H9 (cell line): ENCODE measurements at regions not wholly inside any gene's neighbourhood (a gene's known extent, or its start where the extent isn't known, plus 50 kb on each side); places are given as distances from the start of the nearest gene placed in this dataset.

Experiments
- DNase-seq: peaks from one replicate; pipeline ENCODE4 v3.0.0-alpha.2; 2017
- H2AFZ ChIP-seq: one replicate; pipeline ENCODE4 v1.6.1; 2013; ENCODE audit warnings: mild to moderate bottlenecking, low read length, control low read depth, moderate library complexity
- H2AK5ac ChIP-seq: 2 replicates; pipeline ENCODE4 v1.6.1; 2013; ENCODE audit warnings: low read length, control low read depth, mixed read lengths; ENCODE audit not compliant: insufficient read length
- H2BK120ac ChIP-seq: one replicate; pipeline ENCODE4 v1.6.1; 2013; ENCODE audit warnings: low read depth, mild to moderate bottlenecking, low read length, control low read depth, inconsistent platforms; ENCODE audit not compliant: poor library complexity, severe bottlenecking
- H2BK12ac ChIP-seq: 2 replicates; pipeline ENCODE4 v1.6.1; 2013; ENCODE audit warnings: low read length, control low read depth, mixed read lengths, low read depth; ENCODE audit not compliant: insufficient read length
- H2BK15ac ChIP-seq: 2 replicates; pipeline ENCODE4 v1.6.1; 2013; ENCODE audit warnings: low read depth, low read length, control low read depth
- H2BK20ac ChIP-seq: one replicate; pipeline ENCODE4 v1.6.1; 2013; ENCODE audit warnings: low read depth, mild to moderate bottlenecking, low read length, control low read depth, inconsistent platforms; ENCODE audit not compliant: poor library complexity, severe bottlenecking
- H2BK5ac ChIP-seq: 2 replicates; pipeline ENCODE4 v1.6.1; 2013; ENCODE audit warnings: low read length, control low read depth, mixed read lengths; ENCODE audit not compliant: insufficient read length
- H3K14ac ChIP-seq: 2 replicates; pipeline ENCODE4 v1.6.1; 2013; ENCODE audit warnings: low read length, control low read depth; ENCODE audit not compliant: insufficient read depth
- H3K18ac ChIP-seq: 2 replicates; pipeline ENCODE4 v1.6.1; 2013; ENCODE audit warnings: low read depth, mild to moderate bottlenecking, mixed read lengths, low read length, control low read depth; ENCODE audit not compliant: insufficient read length
- H3K23ac ChIP-seq: 2 replicates; pipeline ENCODE4 v1.6.1; 2013; ENCODE audit warnings: low read length, control low read depth, mixed read lengths, low read depth; ENCODE audit not compliant: insufficient read length
- H3K23me2 ChIP-seq: 2 replicates; pipeline ENCODE4 v1.6.1; 2013; ENCODE audit warnings: low read depth, mild to moderate bottlenecking, mixed read lengths, low read length, control low read depth; ENCODE audit not compliant: insufficient read length, poor library complexity, severe bottlenecking
- H3K27ac ChIP-seq: 2 replicates; pipeline ENCODE4 v1.5.1; 2013; ENCODE audit warnings: low read length, control low read depth, mixed read lengths, low read depth; ENCODE audit not compliant: insufficient read length
- H3K27me3 ChIP-seq: 2 replicates; pipeline ENCODE4 v1.6.1; 2013; ENCODE audit warnings: low read length, control low read depth, inconsistent platforms; ENCODE audit not compliant: insufficient read depth
- H3K4ac ChIP-seq: 2 replicates; pipeline ENCODE4 v1.6.1; 2013; ENCODE audit warnings: low read depth, mild to moderate bottlenecking, control low read depth, inconsistent platforms, low read length, moderate library complexity
- H3K4me1 ChIP-seq: 2 replicates; pipeline ENCODE4 v1.6.1; 2013; ENCODE audit warnings: low read length, control low read depth, inconsistent platforms; ENCODE audit not compliant: insufficient read depth
- H3K4me2 ChIP-seq: 2 replicates; pipeline ENCODE4 v1.6.1; 2013; ENCODE audit warnings: low read length, control low read depth, mixed read lengths; ENCODE audit not compliant: insufficient read length, insufficient read depth
- H3K56ac ChIP-seq: 2 replicates; pipeline ENCODE4 v1.6.1; 2013; ENCODE audit warnings: low read depth, mild to moderate bottlenecking, mixed read lengths, low read length, control low read depth; ENCODE audit not compliant: insufficient read length
- H3K79me1 ChIP-seq: 2 replicates; pipeline ENCODE4 v1.6.1; 2013; ENCODE audit warnings: low read depth, mild to moderate bottlenecking, moderate library complexity, low read length, control low read depth, inconsistent platforms; ENCODE audit not compliant: insufficient read depth, poor library complexity, severe bottlenecking
- H3K79me2 ChIP-seq: 2 replicates; pipeline ENCODE4 v1.6.1; 2013; ENCODE audit warnings: low read length, control low read depth, inconsistent platforms; ENCODE audit not compliant: insufficient read depth
- H3K9ac ChIP-seq: 2 replicates; pipeline ENCODE4 v1.6.1; 2013; ENCODE audit warnings: low read length, control low read depth, mixed read lengths; ENCODE audit not compliant: insufficient read length; ENCODE audit errors: extremely low read depth
- H3K9me3 ChIP-seq: one replicate; pipeline ENCODE4 v1.6.1; 2013; ENCODE audit warnings: low read depth, low read length, inconsistent platforms; ENCODE audit not compliant: control insufficient read depth
- H3T11ph ChIP-seq: one replicate; pipeline ENCODE4 v1.6.1; 2013; ENCODE audit warnings: mild to moderate bottlenecking, low read length, control low read depth, inconsistent platforms
- H4K20me1 ChIP-seq: one replicate; pipeline ENCODE4 v1.6.1; 2013; ENCODE audit not compliant: control insufficient read depth, insufficient read length, insufficient read depth
- H4K5ac ChIP-seq: 2 replicates; pipeline ENCODE4 v1.6.1; 2013; ENCODE audit warnings: low read depth, mild to moderate bottlenecking, mixed read lengths, low read length, control low read depth; ENCODE audit not compliant: insufficient read length
- H4K8ac ChIP-seq: replicated peaks from 2 replicates; pipeline ENCODE4 v1.6.1; 2013; ENCODE audit warnings: low read length, control low read depth, mixed read lengths, low read depth; ENCODE audit not compliant: insufficient read length
- H4K91ac ChIP-seq: 2 replicates; pipeline ENCODE4 v1.6.1; 2013; ENCODE audit warnings: low read depth, mild to moderate bottlenecking, moderate library complexity, mixed read lengths, low read length, control low read depth; ENCODE audit not compliant: insufficient read length
- H3K27ac Mint-ChIP-seq, 3 experiments: 2 replicates in 2 of 3; 3 replicates in 1 of 3; pipeline ENCODE4 v1.8.0; 2020 to 2021; ENCODE audit warnings: mixed read lengths in 3 of 3, mild to moderate bottlenecking in 1 of 3, moderate library complexity in 1 of 3
- H3K27me3 Mint-ChIP-seq: 2 replicates; pipeline ENCODE4 v1.8.0; 2021; ENCODE audit warnings: low read depth, mild to moderate bottlenecking, moderate library complexity, mixed read lengths
- H3K36me3 Mint-ChIP-seq, 3 experiments: 2 replicates in 2 of 3; 3 replicates in 1 of 3; pipeline ENCODE4 v1.8.0; 2020 to 2021; ENCODE audit warnings: low read depth in 3 of 3, mixed read lengths in 3 of 3; ENCODE audit not compliant: insufficient read depth in 1 of 3
- H3K4me1 Mint-ChIP-seq, 2 experiments: 2 replicates each; pipeline ENCODE4 v1.8.0; 2020; ENCODE audit warnings: mixed read lengths in 2 of 2
- H3K4me3 Mint-ChIP-seq, 2 experiments: 2 replicates in 1 of 2; 3 replicates in 1 of 2; pipeline ENCODE4 v1.8.0; 2020 to 2021; ENCODE audit warnings: mild to moderate bottlenecking in 2 of 2, mixed read lengths in 2 of 2, moderate library complexity in 1 of 2
- H3K9me3 Mint-ChIP-seq, 2 experiments: 2 replicates in 1 of 2; 3 replicates in 1 of 2; pipeline ENCODE4 v1.8.0; 2020; ENCODE audit warnings: mild to moderate bottlenecking in 2 of 2, mixed read lengths in 2 of 2, moderate library complexity in 1 of 2
- WGBS: extraction: QIAGEN DNeasy Blood & Tissue Kit; methylation state at CpG from one replicate; pipeline ENCODE4 v1.1.7; 2013; ENCODE audit warnings: missing lambda C conversion rate, low lambda C conversion rate, mixed read lengths; ENCODE audit not compliant: insufficient read length; ENCODE audit errors: extremely low coverage; 5-methylcytosine and 5-hydroxymethylcytosine counted together
- TF ChIP-seq, protein P1 (sequence below): fragments of 200-600 bp; sonication (generic); conservative IDR thresholded peaks from 3 replicates; pipeline ENCODE4 v1.8.0; 2021; ENCODE audit warnings: antibody characterized with exemption, mild to moderate bottlenecking

DNA sequence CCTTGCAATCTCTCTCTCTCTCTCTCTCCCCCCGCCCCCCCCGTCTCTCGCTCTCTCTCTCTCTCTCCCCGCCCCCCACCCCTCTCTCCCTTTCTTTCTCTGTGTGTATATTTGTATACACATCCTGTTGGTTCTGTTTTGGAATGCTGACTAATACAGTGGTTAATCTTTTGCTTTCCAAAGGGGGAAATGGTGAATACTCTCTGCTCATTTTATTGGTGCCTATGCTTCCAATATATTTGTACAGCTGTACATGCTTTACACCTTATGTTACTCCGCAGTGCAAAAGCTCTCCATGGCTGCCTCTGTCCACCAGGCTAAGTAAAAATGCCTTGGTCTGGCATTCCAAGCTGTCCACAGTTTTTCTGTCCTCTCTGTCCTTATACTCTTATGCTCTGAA is 158.8 kb downstream of the RBMX2 start:
- no peak overlapping the region for H2BK5ac ChIP-seq
- H3K4ac ChIP-seq: no peak overlapping the region
- H3K79me2 ChIP-seq: no peaks in the 10 kb centered on the region
- Mint-ChIP-seq H3K4me1 (peaks cover 0 to under 1% of the 10 kb centered on the region in 2 experiments; a peak in 2 of 4 replicates), H3K27ac (no peak overlapping the region; a peak in 1 of 7 replicates), H3K27me3 (peaks cover 6% of the 10 kb centered on the region), H3K36me3 (peaks cover 0 to 2% (median 0%) of the 10 kb centered on the region in 3 experiments; a peak in 1 of 7 replicates), H3K9me3 (peaks cover 0 to 2% of the 10 kb centered on the region in 2 experiments; a peak in 1 of 5 replicates), H3K4me3 (no peak overlapping the region)
- no peak overlapping the region for H3K23ac ChIP-seq
- H3K27ac ChIP-seq: no peak overlapping the region
- H3K14ac ChIP-seq: no peak overlapping the region
- no peak overlapping the region for H2BK120ac ChIP-seq
- H2BK12ac ChIP-seq: no peak overlapping the region
- H3K23me2 ChIP-seq: no peaks in the 10 kb centered on the region
- no peaks in the 10 kb centered on the region for H3K9me3 ChIP-seq
- TF ChIP-seq, protein P1, sequence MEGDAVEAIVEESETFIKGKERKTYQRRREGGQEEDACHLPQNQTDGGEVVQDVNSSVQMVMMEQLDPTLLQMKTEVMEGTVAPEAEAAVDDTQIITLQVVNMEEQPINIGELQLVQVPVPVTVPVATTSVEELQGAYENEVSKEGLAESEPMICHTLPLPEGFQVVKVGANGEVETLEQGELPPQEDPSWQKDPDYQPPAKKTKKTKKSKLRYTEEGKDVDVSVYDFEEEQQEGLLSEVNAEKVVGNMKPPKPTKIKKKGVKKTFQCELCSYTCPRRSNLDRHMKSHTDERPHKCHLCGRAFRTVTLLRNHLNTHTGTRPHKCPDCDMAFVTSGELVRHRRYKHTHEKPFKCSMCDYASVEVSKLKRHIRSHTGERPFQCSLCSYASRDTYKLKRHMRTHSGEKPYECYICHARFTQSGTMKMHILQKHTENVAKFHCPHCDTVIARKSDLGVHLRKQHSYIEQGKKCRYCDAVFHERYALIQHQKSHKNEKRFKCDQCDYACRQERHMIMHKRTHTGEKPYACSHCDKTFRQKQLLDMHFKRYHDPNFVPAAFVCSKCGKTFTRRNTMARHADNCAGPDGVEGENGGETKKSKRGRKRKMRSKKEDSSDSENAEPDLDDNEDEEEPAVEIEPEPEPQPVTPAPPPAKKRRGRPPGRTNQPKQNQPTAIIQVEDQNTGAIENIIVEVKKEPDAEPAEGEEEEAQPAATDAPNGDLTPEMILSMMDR: no peak
- H4K5ac ChIP-seq: no peak overlapping the region
- no peaks in the 10 kb centered on the region for H3K4me1 ChIP-seq
- no peak overlapping the region for H3K56ac ChIP-seq
- no peak overlapping the region for H2AFZ ChIP-seq
- no peak overlapping the region for H3T11ph ChIP-seq
- no peaks in the 10 kb centered on the region for H3K27me3 ChIP-seq
- no peak overlapping the region for H4K91ac ChIP-seq
- H2BK20ac ChIP-seq: no peak overlapping the region
- no peaks in the 10 kb centered on the region for H4K20me1 ChIP-seq
- no peak overlapping the region for H2BK15ac ChIP-seq
- no peaks in the 10 kb centered on the region for H3K79me1 ChIP-seq
- H4K8ac ChIP-seq: no peak overlapping the region
- DNase-seq: no peak
- no peak overlapping the region for H3K4me2 ChIP-seq
- no peak overlapping the region for H3K18ac ChIP-seq
- H2AK5ac ChIP-seq: no peak overlapping the region
- WGBS: no CpG with 5 or more reads among the region's 5 CpGs
- H3K9ac ChIP-seq: no peak overlapping the region
